ENCODE measurements at regions not wholly inside any gene's neighbourhood (a gene's known extent, or its start where the extent isn't known, plus 50 kb on each side); places are given as distances from the start of the nearest gene placed in this dataset.
A peak's percentile ranks its signal among the peaks of the same experiment; 100 is the strongest.
"Not testable (repeated sequence)": the region's sequence is repeated elsewhere in the genome, so short reads cannot be mapped to it uniquely, and the experiment has no call there.

GRCh38 chr2:219727771-219728429, 100.5 kb downstream of the SLC4A3 start:
- DNase-seq: no peak

GRCh38 chr2:219728991-219729487, 101.6 kb downstream of the SLC4A3 start:
- DNase-seq: no peak

DNA sequence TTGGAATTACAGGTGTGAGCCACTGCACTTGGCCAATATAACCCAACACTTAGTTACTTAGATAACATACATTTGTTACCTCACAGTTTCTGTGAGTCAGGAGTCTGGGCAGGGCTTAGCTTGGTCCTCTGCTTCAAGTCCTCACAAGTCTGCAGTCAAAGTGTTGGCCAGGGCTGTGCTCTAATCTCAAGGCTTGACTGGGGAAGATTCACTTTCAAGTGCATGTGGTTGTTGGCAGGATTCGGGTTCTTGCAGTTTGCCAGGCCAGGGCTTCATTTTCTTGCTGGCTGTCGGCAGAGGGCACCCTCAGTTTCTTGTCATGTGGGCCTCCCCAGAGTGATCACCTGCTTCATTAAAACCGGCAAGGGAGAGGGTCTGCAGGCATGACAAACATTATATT, 103.7 kb downstream of the SLC4A3 start:
- DNase-seq: no peak

DNA sequence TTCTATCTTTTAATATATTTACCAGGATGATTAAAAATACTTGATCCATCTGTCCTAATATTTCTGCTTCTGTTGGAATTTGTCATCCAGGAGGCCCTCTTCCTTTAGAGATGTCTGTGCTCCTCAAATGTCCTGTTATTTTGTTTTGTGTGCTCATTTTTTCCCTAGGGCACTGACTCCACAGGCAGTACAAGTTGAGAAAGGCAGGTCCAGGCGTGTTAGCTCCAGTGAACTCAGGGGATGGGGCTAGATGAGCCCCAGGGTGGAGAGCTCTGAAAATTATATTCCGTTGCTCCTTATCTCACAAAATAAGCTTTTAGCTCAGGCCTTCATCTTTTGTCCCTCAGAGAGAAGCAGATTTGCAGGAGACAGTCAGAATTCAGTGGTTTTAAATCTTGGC, 105.7 kb downstream of the SLC4A3 start:
- DNase-seq: peak in 1 of 3 experiments; percentile 35

DNA sequence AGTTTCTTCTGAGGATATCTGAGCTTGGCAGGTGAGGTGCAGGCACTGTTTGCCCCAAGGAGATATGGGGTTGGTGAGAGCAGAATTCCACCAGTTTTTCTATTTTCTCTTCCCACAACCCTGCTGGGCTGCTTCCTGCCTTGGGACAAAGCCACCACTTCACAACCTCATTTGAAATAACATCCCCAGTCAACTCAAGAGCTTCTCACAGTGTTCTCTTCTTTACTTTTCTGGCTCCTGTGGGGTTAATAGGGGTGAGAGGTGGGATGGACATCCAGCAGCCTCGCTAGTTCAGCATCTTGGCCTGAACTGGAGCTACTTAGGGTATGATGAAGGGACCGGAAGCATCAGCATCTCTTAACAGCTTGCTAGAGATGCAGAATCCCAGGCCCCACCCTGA, 106.3 kb downstream of the SLC4A3 start:
- no peak for DNase-seq

- peak; percentile 52 to 84 (median 52) for DNase-seq
Measured at GRCh38 chr2:219736209-219736608, 108.8 kb downstream of the SLC4A3 start.

DNA sequence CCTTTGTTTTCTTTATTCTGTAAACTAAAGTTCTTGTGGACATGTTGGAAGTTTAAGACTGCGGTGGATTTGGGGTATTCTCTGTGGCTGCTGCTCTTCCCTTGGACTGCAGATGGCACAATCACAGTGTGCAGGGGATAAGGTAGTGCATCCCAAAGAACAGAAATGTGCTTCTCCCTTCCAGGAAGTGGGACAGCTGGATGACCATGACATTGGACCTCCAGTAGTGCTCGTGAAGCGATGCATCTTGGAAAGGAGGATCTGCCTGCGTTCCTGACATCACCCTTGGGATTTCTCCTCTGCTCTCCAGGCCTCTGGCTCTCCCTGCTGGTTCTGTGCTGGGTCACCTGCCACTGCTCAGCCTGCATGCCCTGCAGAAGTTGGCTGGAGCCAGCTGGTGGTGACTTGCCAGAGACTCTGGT, 109.9 kb downstream of the SLC4A3 start:
- peak in 2 of 3 experiments; percentile 36 to 44 for DNase-seq

DNA sequence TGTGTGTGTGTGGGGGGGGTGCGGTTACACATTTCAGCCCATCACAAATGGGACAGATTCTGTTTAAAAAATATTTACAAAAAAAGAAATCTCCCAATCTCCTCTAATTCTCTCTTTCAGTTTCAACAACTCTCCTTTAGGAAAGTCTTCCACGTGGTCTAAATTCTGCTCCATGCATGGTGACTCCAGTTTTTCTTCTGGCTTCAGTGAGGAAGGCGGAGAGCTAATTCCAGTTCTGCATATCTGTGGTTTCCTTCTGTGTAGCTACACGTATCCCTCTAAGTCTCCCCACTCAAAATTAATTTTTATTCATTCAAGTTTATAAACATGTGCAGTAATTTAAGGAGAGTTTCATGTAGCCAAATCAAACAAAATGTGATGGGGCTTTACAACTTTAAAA, 111.6 kb downstream of the SLC4A3 start:
- DNase-seq: no peak

DNA sequence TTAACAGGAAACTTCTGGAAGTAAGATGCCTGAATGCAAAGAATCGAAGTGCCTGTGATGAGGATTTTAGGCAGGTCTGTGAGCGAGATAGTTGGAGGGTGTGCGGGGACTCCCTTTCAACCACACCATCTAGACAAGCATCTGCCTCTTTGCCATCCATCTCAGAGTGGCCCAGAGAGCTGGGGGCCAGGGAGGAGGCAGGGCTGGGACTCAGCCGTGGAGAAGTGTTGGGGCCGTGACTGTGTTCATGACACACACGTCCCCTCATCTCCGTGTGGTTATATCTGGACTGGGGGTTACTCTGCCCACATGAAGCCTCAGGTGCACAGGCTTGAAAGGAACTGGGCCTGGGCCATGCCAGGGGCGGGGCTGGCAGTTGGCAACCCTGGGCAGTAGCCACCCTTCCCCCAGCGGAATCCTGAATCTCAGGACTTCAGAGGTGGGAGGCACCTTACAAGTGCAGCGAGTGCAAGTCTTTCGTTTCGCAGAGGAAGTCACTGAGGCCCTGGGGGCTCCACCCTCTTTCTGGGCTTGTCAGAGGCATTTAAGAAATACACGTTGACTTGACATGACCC, 112.5 kb downstream of the SLC4A3 start:
- no peak for DNase-seq

DNA sequence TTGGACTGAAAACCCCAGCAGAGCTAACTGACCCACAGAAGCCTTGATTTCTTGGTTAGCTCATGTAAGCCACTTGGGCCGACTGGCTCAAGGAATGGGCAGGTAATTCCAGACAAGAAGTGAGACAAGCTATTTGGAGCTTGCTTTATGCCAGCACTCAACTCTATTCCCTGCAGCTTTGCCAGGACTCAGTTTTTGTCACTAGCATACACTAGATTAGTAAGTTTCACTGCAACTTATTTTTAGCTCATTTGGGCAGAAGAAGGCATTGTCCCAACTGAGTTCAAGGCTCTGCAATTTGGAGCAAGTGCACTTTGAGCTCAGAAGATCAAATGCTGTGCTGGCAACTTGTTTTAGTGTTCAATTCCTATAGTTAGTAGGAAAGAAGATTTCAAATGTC, 116.1 kb downstream of the SLC4A3 start:
- DNase-seq: no peak

DNA sequence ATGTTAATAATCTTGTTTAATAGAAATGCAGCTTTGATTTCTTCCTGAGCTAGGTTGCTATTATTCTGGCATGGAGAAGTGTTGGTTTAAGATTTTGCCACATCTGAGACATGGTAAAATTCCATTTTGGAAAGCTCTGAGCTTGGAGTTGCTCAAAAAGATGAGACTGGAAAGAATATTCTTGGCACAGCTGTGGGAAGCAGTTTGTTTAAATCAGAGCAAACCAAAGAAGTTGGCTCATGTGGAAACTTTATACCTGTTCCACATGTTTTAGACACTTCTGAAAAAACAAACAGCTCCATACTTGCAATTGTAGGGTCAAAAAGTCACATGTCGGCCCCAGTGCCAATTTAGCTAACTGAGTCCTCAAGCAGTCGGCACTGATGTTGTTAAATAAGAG, 116.6 kb downstream of the SLC4A3 start:
- no peak for DNase-seq

- DNase-seq: peak in 1 of 3 experiments; percentile 22
Measured at GRCh38 chr2:219744600-219744999, 117.2 kb downstream of the SLC4A3 start.

GRCh38 chr2:219747637-219748036, 120.2 kb downstream of the SLC4A3 start:
- no peak for DNase-seq

- DNase-seq: peak in 2 of 3 experiments; percentile 22 to 40
Measured at GRCh38 chr2:219748671-219749570, 121.5 kb downstream of the SLC4A3 start.

DNA sequence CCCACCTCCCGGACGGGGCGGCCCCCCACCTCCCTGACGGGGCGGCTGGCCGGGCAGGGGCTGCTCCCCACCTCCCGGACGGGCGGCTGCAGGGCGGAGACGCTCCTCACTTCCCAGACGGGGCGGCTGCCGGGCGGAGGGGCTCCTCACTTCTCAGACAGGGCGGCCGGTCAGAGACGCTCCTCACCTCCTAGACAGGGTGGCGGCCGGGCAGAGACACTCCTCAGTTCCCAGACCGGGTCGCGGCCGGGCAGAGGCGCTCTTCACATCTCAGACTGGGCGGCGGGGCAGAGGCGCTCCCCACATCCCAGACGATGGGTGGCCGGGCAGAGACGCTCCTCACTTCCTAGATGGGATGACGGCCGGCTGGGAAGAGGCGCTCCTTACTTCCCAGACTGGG, 123.7 kb downstream of the SLC4A3 start:
- DNase-seq: not testable (repeated sequence)

DNA sequence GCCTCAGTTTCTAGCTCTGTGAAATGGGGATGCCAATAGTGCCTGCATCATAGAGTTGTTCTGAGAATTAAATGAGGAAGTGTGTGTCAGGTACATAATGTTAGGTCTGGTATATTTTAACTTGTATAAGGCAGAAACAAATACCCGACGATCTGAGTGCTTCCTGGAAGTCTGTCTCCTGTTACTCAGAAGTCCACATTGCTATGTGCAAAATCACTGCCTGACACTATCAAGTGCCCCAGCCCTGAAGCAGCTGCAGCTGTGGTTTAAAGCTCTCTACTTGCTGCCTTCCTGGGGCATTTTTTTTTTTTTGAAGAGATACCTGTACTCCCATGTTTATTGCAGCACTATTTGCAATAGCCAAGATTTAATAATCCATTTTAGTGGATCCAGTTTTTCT, 125.3 kb downstream of the SLC4A3 start:
- DNase-seq: peak in 1 of 3 experiments; percentile 20

GRCh38 chr2:219758907-219759680, 131.7 kb downstream of the SLC4A3 start:
- DNase-seq: no peak

DNA sequence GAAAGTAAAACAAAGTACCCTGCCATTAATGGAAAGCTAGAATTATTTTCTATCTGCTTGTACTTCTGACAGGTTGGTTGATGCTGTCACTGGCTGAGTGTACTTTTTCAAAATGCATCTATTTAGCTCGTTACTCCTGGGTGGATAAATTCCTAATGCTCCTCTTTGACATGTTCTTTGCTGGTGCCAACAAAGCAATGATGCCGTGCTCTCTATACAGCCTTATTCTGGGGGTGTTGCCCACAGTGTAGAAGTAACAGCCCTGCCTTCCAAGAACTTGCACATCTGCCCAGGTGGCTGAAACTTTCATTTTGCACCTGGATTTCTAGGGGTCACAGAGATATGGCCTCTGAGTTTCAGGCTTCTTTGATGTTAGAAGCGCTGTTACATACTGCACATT, 132.4 kb downstream of the SLC4A3 start:
- DNase-seq: no peak

DNA sequence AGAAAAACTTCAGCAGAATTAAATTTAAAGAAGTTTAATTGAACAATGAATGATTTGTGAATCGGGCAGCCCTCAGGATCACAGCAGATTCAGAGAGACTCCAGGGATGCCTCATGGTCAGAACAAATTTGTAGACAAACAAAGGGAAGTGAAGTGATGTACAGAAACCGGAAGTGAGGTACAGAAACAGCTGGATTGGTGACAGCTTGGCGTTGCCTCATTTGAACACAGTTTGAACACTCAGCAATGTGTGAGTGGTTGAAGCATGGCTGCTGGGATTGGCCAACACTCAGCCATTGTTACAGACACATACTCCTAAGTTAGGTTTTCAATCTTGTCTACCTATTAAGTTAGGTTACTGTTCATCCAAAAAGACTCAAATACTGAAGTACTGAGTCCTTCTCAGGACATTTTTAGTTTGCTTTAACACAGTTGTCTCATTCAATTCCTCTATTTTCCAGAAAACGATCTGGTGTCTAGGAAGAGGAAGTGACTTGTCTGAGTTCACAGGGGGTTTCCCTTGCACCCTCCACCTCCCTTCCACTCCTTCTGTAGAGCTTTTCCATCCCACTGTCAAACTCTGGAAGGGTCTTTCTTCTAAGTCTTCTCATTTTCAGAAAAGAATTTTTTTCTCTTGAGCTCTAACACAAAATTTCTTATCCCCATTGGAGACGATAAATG, 137.9 kb downstream of the SLC4A3 start:
- DNase-seq: no peak

- no peak for DNase-seq
Measured at GRCh38 chr2:219766658-219767057, 139.2 kb downstream of the SLC4A3 start.

DNA sequence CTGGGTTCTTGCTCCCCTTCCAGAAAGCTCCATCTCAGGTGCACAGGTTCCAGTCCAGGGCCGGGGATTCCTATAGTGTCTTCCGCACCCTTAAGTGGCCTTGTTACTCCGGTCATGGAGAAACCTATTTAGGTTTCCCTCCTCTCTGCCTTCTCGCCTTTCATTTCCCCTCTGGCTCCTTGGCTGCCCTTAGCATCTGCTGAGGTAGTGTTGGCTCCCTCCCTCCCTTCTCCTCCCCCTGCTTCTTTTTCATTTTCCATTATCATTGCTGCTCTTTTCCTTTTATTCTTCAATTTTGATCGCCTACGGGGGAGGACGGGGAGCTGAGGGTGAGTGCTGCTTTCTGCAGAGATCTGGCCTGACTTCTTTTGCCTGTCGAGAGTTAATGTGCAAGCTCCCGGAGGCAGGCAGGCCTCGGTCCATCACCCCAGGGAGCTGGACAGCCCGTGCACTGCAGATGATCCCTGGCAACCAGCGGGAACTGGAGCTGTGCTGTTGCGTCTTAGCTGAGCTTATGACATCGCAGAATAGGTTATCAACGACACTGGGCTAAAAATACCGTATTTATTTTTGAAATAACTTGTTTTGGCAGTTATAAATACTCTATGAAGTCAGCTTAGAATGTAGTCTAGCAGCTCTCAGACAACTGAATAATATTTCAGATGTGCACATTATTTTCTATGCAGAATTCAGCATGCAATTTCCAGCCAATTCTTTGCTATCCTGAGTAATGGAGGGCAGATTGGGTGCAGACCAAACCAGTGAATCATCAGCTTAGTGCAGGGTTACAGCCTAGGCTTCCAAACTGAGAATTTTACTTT, 141.9 kb downstream of the SLC4A3 start:
- no peak for DNase-seq

Measured in NCI-H1417 (cell line).